PC-9 (cell line): ENCODE measurements at regions not wholly inside any gene's neighbourhood (a gene's known extent, or its start where the extent isn't known, plus 50 kb on each side); places are given as distances from the start of the nearest gene placed in this dataset.

Experiments used
- BruUV-seq: library from RNA; stranded (reverse); fragments of 400-500 nt; replicated peaks from 2 replicates; lab custom pipeline; 2021; lab: Mats Ljungman, UMichigan
- CTCF ChIA-PET: fragments of 300-600 bp; sonication (Branson Sonifier 250); formaldehyde crosslinking; loops from one replicate; lab custom pipeline; 2022; ENCODE audit warnings: antibody characterized with exemption; lab: Charles Lee
- POLR2A ChIA-PET: fragments of 300-600 bp; sonication (Branson Sonifier 250); formaldehyde crosslinking; loops from one replicate; lab custom pipeline; 2022; ENCODE audit warnings: antibody characterized with exemption; ENCODE audit not compliant: unreplicated experiment; lab: Charles Lee
- DNase-seq, 2 experiments: peaks; one replicate each; pipeline versions ENCODE4 v3.0.0 to v3.0.0-alpha.2; 2015 to 2022; ENCODE audit warnings: mixed read lengths in 1 of 2
- H2AFZ ChIP-seq: fragments of 200-600 bp; sonication (generic); 2 replicates; pipeline ENCODE4 v1.8.1; 2017; ENCODE audit warnings: antibody characterized with exemption
- H3F3A ChIP-seq: fragments of 200-600 bp; sonication (generic); 2 replicates; pipeline ENCODE4 v1.8.1; 2017; ENCODE audit warnings: antibody characterized with exemption, mild to moderate bottlenecking, low read depth; ENCODE audit not compliant: insufficient read depth
- H3K27ac ChIP-seq: fragments of 200-600 bp; sonication (generic); 2 replicates; pipeline ENCODE4 v1.6.1; 2016; ENCODE audit warnings: mixed run types
- H3K27me3 ChIP-seq: fragments of 200-600 bp; sonication (generic); 2 replicates; pipeline ENCODE4 v1.6.1; 2016; ENCODE audit warnings: low read depth, mixed run types; ENCODE audit not compliant: insufficient read depth
- H3K36me3 ChIP-seq: fragments of 200-600 bp; sonication (generic); 2 replicates; pipeline ENCODE4 v1.6.1; 2016; ENCODE audit warnings: low read depth, mixed run types
- H3K4me1 ChIP-seq: fragments of 200-600 bp; sonication (generic); replicated peaks from 2 replicates; pipeline ENCODE4 v1.6.1; 2016; ENCODE audit warnings: mixed run types; ENCODE audit not compliant: insufficient read depth
- H3K4me2 ChIP-seq: fragments of 200-600 bp; sonication (generic); 2 replicates; pipeline ENCODE4 v1.6.1; 2017; ENCODE audit warnings: mixed run types
- H3K4me3 ChIP-seq: fragments of 200-600 bp; sonication (generic); 2 replicates; pipeline ENCODE4 v1.6.1; 2016; ENCODE audit warnings: mixed run types
- H3K79me2 ChIP-seq: fragments of 200-600 bp; sonication (generic); 2 replicates; pipeline ENCODE4 v1.6.1; 2017; ENCODE audit warnings: low read depth, mixed run types
- H3K9me2 ChIP-seq: fragments of 200-600 bp; sonication (generic); 2 replicates; pipeline ENCODE4 v1.8.1; 2017; ENCODE audit warnings: mild to moderate bottlenecking; ENCODE audit not compliant: insufficient read depth
- H3K9me3 ChIP-seq: fragments of 200-600 bp; sonication (generic); 2 replicates; pipeline ENCODE4 v1.8.1; 2016; ENCODE audit warnings: low read depth; ENCODE audit not compliant: insufficient read depth
- H4K20me1 ChIP-seq: fragments of 200-600 bp; sonication (generic); 2 replicates; pipeline ENCODE4 v1.8.1; 2017; ENCODE audit not compliant: insufficient read depth
- CTCF ChIP-seq: fragments of 200-600 bp; sonication (generic); conservative IDR thresholded peaks from 2 replicates; pipeline ENCODE4 v1.6.1; 2017; ENCODE audit warnings: mixed run types, antibody characterized with exemption, mild to moderate bottlenecking, moderate library complexity
- EZH2 ChIP-seq: fragments of 200-600 bp; sonication (generic); IDR thresholded peaks from 2 replicates; pipeline ENCODE4 v1.8.0; 2017; ENCODE audit warnings: antibody characterized with exemption, low read depth
- intact Hi-C: fragments of 100-400 bp; cut with micrococcal nuclease; formaldehyde crosslinking; loops from one replicate; pipeline ENCODE4 v1.10.0; 2022; ENCODE audit not compliant: unreplicated experiment

GRCh38 chr13:108451121-108451520 is 178.3 kb upstream of the MYO16 start:
- TF ChIP-seq EZH2: no peak
- no peak for TF ChIP-seq CTCF
- no peak for DNase-seq

GRCh38 chr13:108455320-108455719 is 174.1 kb upstream of the MYO16 start:
- H3K27me3 ChIP-seq: peaks cover 11% of the 10 kb centered on the region
- POLR2A ChIA-PET: no interaction called here
- H3K4me2 ChIP-seq: no peak overlapping the region
- H3K79me2 ChIP-seq: no peaks in the 10 kb centered on the region
- H4K20me1 ChIP-seq: no peaks in the 10 kb centered on the region
- intact Hi-C loops: no loop called here
- H3K9me2 ChIP-seq: no peaks in the 10 kb centered on the region
- CTCF ChIA-PET: no interaction called here
- no TSS peak for BruUV-seq
- H3K9me3 ChIP-seq: no peaks in the 10 kb centered on the region
- TF ChIP-seq CTCF: no peak
- TF ChIP-seq EZH2: no peak
- no peak overlapping the region for H3K27ac ChIP-seq
- no peak for DNase-seq
- H3K36me3 ChIP-seq: no peaks in the 10 kb centered on the region
- H3K4me1 ChIP-seq: no peaks in the 10 kb centered on the region
- no peaks in the 10 kb centered on the region for H3F3A ChIP-seq
- H3K4me3 ChIP-seq: no peak overlapping the region
- H2AFZ ChIP-seq: no peak overlapping the region

More at GRCh38 chr13:108451121-108451520, 178.3 kb upstream of the MYO16 start:
- Histone ChIP-seq H3K27ac (no peak overlapping the region), H3K27me3 (peaks cover 32% of the 10 kb centered on the region), H4K20me1 (no peaks in the 10 kb centered on the region), H3K9me3 (no peaks in the 10 kb centered on the region), H3K36me3 (no peaks in the 10 kb centered on the region), H3F3A (no peaks in the 10 kb centered on the region), H3K4me3 (no peak overlapping the region), H3K4me2 (no peak overlapping the region), H2AFZ (no peak overlapping the region), H3K9me2 (no peaks in the 10 kb centered on the region), H3K4me1 (no peaks in the 10 kb centered on the region), H3K79me2 (no peaks in the 10 kb centered on the region)
- CTCF ChIA-PET: no interaction called here
- POLR2A ChIA-PET: no interaction called here
- BruUV-seq: no TSS peak
- intact Hi-C loops: no loop called here

GRCh38 chr13:108460043-108460442 is 169.4 kb upstream of the MYO16 start:
- Histone ChIP-seq H3K27me3 (no peaks in the 10 kb centered on the region), H4K20me1 (no peaks in the 10 kb centered on the region), H3F3A (no peaks in the 10 kb centered on the region), H2AFZ (no peak overlapping the region), H3K9me3 (no peaks in the 10 kb centered on the region), H3K79me2 (no peaks in the 10 kb centered on the region), H3K27ac (no peak overlapping the region), H3K9me2 (no peaks in the 10 kb centered on the region; the same call in 1 of the 2 replicates), H3K4me2 (no peak overlapping the region), H3K4me3 (no peak overlapping the region), H3K4me1 (no peaks in the 10 kb centered on the region), H3K36me3 (no peaks in the 10 kb centered on the region)
- ChIA-PET POLR2A (no interaction called here), CTCF (no interaction called here)
- DNase-seq: no peak
- TF ChIP-seq EZH2 (no peak), CTCF (no peak)
- intact Hi-C loops: no loop called here
- BruUV-seq: no TSS peak
